HG02759 (cell line): ENCODE measurements at regions not wholly inside any gene's neighbourhood (a gene's known extent, or its start where the extent isn't known, plus 50 kb on each side); places are given as distances from the start of the nearest gene placed in this dataset.

ENCODE experiments used
- ATAC-seq: cut with Tn5 transposase; IDR thresholded peaks from one replicate; pipeline ENCODE4 v1.9.1; 2021; ENCODE audit warnings: mild to moderate bottlenecking, moderate library complexity; ENCODE audit not compliant: unreplicated experiment

DNA sequence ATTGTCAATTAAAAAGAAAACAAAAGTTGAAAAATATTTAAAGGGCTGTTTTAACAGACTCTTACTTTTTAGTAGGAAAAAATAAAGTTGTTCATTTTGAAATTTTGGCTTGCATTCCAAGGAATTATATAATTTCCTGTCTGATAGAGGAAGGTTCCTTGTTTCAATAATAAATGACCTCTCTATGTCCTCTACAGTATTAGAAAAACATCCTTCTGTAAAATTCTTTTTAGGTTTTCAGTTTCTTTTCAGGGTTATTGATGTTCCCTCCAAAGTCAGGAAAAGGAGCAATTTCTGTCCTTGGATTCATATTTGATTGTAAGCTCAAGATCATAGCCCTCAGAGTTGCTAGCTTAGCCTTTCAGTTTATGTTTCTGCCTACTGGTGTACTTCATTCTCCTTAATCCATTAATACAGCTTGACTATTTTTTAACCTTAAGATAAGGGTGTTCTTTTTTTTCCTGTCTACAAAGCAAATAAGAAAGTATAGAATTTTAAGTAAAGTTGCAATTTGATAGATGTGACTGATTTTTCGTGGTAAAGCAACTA is 125.2 kb upstream of the COL3A1 start:
- no peak for ATAC-seq

DNA sequence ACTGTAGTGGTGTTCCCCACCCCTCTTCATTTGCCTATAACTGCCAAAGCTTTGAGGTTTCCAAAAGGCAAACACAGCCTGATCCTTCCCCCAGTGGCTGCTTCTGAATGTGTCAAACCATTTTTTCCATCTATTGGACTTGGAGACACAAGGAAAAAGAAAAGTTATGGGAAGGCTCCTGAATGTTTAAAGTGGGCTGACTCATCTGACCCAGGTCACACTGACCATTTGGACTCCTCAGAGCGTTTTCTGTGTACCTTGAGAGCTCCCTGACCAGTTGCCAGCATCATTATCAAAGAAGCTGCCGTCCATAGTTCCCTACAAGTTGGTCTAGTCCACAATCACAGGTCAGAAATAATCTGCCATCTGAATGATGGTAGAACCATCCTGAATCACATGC is 123.4 kb upstream of the COL3A1 start:
- no peak for ATAC-seq

DNA sequence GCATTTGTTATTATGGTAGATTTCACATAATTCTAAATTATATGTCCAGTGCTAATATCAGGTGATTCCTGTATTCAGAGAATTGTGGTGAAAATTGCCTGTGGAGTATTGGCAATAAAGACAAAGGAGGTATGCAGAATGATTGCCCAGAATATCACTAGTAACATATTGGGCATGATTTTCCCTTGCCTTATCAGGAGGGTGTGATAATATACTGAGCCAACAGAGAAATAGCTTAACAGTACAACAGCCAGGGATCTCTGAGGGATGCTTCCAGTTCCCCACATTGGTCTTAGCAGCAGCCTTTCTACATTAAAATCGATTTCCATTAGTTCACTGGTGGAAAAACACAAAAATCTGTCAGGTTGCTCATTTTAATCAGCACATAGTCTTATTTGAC is 122.9 kb upstream of the COL3A1 start:
- ATAC-seq, result no peak

DNA sequence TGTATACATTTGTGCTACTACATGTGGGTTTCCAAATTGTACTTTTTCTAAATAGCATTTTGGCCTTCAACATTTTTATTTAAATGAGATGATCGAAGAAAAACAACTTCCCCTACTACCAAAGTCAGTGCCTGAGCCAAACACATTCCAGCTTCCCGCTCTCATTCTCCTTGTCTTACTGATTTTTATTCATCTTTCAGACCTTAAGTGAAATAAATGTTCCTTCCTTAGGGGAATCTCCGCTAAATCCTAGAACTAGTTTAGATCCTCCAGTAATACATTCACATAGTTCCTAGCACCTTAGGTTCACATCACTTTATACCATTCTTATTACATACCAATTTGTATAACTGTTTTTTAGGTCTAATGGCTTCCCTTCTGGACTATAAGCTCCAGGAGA is 122.3 kb upstream of the COL3A1 start:
- ATAC-seq, result no peak

DNA sequence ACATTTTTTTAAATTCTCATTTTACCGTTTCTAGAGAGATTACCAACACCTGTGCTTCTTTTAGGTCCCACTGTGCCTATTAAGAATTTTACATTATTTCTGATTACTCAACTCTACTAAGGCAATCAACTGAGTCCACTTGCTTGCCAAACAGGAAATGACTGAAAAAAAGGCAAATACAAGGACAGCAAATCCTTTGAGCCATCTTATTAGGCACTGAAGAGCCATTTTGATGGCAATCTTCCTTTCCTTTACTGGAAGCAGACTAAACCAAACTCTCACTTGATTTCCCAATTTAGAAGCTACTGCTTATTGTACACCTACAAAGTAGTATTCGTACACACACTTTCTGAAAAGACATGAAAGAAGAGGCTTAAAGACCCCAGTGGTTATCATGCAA is 121.4 kb upstream of the COL3A1 start:
- no peak for ATAC-seq

DNA sequence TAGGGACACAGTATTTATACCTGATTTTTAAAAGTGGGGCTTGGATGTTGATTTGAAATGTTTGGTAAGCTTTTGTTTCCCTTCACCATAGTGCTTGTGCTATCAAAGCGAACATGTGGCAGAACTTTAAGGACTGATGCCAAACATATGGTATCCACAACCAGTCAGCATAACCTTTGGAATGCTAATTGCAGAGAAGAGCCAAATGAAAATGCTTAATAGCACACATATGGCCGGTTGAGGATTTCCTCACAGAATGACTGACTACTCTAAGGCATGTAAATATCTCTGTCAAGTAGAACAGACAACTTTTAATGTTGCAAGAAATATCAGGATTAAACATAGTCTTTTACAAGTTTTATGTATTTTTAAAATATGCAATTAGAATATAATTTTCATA is 120.9 kb upstream of the COL3A1 start:
- ATAC-seq, result no peak

DNA sequence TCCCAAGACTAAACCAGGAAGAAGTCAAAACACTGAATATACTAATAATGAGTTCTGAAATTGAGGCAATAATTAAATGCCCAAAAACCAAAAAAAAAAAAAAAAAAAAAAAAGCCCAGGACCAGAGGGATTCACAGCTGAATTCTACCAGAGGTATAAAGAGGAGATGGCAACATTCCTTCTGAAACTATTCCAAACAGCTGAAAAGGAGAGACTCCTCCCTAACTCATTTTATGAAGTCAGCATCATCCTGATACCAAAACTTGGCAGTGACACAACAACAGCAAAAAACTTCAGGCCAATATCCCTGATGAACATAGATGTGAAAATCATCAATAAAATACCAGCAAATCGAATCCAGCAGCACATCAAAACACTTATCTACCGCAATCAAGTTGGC is 108.5 kb upstream of the COL3A1 start:
- no peak for ATAC-seq

DNA sequence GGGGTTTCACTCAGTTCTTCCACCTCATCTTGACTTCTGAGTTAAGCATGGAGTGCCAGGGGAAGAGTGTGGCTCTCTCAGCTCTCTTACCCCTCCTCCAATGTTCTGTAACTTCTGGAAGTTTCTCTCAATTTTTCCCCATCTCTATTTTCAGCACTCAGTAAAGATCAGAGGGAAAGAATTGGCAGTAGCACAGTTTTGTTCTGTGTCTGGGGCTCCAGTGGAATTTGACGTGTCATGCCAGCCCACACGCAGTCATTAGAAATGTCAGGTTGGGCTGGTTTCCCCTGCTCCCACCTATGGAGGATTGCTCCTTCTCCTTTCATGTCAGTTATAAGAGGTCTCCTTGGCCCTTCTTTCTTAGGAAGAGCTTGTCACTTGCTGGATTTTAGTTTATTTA is 104.6 kb upstream of the COL3A1 start:
- no peak for ATAC-seq

DNA sequence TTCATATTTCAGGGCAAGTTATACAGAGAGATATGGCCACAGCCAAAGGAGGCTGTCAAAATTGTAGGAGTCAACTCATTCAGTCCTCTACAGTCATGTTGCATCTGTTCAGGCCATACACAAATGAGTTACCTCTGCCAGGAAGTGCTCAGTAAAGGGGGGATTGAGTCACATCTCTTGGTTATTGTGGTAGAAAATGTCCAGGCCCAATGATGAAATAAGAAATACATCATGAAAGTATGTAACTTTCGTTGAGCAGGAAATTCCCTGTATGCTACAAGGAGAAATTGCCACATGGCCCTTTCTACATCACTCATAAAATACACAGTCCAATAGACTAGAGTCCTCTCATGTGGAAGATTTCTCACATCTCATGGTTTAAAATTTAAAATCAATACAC is 103.9 kb upstream of the COL3A1 start:
- ATAC-seq, result peak; percentile 58

DNA sequence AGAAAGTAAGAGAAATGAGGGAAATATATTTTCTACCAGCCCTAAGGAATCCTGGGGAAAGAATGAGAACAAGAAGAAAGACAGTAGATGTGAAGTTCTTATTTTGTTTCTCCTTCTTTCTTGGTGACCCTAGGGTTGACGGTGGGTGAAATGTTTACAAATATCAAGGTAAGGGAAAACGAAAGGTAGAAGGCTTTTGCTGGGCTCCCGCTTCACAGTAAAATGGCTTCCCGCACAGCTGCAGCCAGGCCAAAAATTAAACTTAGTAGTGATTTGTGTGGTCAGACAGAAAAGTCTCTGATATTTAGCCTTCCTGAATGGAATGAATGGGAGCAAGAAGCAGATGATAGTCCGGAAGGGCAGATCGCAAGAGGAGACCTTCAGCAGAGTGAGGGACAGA is 99.1 kb upstream of the COL3A1 start:
- ATAC-seq, result no peak

DNA sequence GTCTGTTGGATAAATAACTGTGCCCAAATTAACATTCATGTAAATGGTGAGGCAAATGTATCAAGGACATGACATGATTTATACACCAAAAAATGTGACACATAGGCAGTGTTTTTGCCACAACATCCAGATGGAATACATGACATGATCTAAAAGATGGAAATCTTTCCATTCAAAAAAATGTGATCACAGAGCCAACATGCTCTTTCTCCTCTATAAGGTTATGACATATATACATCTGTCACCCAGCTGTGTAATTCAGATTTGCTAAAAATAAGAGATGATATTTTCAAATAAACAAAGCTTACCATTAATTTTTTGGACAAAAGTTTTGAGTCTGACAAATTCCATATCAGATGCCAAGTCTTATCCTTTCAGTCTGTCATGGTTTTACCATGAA is 95.5 kb upstream of the COL3A1 start:
- ATAC-seq, result no peak

DNA sequence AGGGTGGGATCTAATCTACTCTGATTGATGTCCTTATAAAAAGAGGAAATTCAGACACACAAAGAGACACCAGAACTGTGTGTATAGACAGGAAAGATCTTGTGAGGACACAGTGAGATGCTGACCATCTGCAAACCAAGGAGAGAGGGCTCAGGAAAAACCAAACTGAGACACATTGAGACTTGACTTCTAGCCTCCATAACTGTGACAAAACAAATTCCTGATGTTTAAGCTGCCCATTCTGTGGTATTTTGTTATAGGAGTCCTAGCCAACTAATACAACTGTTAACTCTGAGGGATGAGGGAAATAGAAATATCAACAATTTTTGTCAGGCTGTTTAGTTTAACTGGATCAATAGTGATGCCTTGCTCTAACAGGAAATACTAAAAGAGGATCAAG is 93.4 kb upstream of the COL3A1 start:
- no peak for ATAC-seq

DNA sequence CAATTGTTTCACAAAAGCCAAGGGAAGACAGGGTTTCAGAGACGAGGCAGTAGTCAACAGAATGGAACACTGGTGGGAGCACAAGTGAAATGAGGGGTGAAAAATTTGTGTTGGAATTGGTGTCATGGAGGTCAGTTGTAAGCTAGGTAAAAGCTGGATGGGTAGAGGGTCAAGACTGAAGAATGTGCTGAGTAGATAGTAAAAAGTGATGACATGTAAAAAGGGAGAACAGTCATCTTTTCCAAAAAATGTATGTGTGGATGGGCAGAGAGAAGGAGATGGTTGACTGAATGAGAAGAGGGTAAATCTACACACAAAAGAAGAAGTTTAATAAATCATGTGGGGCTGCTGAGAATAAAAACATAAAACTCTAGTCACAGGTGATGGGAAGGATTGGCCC is 92.7 kb upstream of the COL3A1 start:
- no peak for ATAC-seq

DNA sequence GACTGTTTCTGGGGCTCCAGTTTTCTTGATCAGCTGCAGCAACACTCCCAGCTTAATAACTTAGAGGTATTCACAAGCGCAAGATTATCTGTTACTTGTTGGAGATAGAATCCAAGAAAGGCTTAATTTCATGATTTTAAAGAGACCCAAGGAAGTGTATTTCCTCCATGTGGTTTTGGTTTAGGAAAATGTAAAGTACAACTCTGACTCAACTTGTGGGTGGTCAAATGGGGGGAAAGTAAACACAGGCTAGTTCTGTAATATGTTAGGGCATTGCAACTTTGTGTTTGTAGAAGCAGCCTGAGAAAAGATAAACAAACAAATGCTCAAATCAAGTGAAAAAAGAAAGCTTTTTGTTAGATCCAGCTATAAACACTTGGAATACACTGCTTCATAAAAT is 90.1 kb upstream of the COL3A1 start:
- no peak for ATAC-seq

DNA sequence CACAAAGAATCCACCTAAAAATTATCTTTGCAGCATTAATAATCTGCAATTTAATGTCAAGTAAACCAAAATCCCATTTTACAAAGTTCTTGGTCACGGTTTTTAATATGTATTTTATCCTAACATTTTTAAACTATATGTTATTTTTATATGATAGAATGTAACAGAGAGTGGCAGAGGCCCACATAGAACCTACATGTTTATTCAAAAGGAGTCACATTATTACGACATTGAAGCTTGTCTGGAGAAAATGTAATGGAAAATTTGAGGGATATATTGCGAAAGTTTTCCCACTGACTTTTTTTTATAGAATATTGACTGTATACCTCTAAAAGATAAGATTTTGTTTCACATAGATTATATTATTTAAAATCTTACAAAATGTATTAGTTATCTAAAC is 89.7 kb upstream of the COL3A1 start:
- ATAC-seq, result no peak

DNA sequence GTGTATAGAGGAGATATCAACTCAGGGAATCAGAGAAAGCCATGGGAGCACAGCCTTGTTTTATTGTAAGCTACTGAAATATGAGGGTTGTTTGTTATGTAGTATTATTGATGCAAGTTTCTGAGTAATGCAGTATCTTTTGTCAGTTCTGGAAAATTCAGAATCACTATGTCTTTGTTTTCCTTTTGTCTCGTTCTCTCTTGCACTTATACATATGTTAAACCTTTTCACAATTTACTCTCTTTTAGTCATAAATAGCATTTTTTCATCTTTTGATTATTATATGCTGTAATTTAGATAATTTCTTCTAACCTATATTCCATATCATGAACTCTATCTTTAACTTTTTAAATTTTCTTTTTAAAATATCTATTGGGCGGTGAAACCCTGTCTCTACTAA is 85.0 kb upstream of the COL3A1 start:
- no peak for ATAC-seq

DNA sequence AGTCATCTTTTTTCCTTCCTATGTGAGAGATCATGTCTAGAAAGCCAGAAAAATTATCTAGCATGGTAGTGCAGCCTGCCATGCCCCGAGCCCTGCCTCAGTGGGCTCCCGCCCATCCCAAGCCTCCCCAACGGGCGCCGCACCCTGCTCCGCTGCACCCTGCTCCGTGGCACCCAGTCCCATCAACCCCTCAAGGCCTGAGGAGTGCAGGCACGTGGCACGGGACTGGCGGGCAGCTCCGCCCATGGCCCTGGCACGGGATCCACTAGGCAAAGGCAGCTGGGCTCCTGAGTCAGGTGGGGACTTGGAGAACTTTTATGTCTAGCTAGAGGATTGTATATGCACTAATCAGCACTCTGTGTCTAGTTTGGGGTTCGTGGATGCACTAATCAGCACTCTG is 83.4 kb upstream of the COL3A1 start:
- no peak for ATAC-seq

DNA sequence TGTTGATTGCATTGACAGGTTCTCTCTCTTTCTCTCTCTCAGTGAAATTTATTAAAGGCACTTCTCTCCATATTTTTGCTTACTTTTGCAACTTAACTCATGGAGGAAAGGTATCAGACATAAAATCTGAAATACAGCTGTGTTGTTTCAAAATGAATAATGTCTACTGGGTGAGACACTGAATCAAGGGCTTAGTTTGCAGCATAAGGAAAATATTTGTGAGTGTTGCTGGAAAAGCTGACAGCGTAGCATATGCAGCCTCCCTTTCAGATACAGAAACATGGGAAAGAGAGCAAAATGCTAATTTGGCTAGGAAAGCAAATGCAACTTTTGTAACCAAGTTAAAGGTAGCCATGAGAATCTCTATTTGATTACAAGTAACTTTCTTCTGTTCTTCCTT is 81.5 kb upstream of the COL3A1 start:
- ATAC-seq, result no peak

DNA sequence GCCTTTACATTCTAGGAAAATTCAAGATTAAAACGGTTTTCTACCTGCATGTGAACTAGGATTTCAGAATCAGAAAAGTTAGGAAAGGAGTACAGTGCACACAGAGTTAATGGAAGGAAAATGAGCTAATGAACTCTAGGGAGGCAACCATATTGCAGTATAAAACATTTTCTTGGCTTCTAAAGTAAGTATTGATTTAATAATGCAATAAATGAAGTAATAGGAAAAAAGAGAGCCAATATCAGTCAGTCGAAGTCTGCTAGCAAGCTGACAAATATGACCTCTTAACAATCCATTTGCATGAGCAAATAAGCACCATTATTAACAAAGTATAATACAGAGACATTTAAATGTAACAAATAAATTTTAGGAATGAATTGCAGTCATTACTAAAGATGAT is 80.2 kb upstream of the COL3A1 start:
- no peak for ATAC-seq

DNA sequence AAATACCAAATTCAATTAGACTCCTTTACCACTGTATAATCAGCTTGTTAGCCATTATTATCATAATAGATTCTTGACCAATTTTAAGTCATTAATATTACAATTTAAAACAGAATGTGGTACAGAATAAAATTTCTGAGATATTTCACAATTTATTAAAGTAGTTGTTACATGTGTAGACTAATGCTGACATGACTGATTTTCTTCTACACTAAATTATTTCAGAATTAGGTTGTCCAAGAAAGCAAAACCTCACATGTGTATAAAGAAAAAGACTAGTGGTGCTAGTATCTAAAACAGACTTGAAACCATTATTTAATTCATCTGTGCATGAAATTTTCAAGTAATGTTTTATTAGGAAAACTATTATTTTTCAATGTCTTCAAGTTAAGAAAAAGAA is 79.2 kb upstream of the COL3A1 start:
- ATAC-seq, result no peak

DNA sequence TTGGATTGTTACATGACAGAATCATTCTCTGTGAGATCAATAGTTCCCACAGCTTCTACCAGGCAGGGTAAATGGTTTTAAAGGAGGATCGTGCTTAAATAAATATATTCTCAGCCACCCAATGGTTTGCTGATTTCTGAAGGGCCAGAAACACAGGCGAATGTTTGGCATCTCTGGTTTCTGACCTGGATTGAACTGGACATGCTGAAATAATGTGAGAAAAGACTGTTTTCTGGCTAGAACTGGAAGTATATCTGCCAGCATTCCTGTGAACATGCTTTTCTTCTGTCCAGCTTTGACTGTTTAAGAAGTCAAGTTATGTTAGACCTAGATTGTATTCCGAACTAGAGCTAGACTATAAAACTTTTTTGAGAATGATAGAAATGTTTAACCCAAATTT is 77.1 kb upstream of the COL3A1 start:
- no peak for ATAC-seq

DNA sequence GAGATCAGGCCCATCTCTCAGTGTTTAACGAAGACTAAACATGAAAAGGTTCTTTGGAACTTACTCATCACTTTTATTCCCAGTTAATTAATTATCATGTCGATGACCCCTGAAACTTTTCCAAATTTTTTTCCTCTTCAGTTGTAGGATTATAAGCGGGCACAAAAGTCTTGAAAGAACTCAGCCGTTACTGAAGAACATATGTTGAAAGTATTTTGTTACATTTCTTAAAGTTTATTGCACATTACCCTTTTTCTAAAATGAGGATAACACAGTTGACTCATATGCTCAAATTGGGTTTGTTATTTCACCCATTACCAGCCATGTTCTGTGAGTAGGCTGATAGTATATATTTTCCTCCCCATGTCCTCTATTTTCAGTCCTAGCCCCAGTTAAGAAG is 75.9 kb upstream of the COL3A1 start:
- ATAC-seq, result no peak

DNA sequence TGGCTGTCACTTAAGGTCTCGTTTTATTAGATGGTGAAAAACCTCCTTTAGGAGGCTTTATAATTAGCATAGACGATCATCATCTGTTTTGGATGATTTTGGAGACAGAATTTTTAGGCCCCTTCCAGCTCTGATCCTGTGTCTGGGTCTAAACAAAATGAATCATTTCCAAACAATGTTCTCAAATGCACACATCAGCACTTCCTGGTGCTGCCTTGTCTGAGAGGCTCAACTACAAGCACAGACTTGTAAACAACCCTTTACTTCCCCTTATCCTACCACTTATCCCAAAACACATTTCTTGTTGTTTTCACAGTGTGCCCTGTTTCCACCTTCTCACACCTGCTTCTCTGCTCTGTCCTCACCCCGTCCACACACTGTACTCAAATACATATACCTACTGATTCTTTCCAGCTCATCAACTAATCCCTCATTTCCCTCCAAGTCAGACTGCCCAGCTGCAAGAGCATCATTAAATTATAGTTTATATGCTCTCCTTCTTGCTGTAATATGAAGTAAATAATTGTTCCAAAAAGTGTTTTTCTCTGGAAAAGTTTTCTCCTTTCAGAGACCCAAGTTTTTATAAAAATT is 71.2 kb upstream of the COL3A1 start:
- ATAC-seq, result no peak

DNA sequence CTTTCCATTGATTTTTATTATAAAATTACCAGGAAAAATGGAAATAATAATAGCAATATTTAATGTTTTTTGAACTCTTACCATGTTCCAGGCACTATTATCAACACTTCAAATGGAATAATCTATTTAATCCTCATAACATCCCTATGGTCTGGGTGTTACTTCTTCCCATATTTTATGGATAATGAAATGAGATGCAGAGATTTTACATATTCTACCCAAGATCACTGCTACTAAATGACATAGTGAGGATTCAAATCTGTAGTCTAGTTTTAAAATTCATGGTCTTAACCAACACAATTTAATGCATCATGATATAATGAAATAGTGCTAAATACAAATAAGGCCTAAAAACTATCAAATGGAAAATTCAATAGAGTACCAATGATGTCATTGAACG is 70.4 kb upstream of the COL3A1 start:
- ATAC-seq, result no peak
